ENCODE measurements at regions not wholly inside any gene's neighbourhood (a gene's known extent, or its start where the extent isn't known, plus 50 kb on each side); places are given as distances from the start of the nearest gene placed in this dataset.

- TF ChIP-seq, protein P1, sequence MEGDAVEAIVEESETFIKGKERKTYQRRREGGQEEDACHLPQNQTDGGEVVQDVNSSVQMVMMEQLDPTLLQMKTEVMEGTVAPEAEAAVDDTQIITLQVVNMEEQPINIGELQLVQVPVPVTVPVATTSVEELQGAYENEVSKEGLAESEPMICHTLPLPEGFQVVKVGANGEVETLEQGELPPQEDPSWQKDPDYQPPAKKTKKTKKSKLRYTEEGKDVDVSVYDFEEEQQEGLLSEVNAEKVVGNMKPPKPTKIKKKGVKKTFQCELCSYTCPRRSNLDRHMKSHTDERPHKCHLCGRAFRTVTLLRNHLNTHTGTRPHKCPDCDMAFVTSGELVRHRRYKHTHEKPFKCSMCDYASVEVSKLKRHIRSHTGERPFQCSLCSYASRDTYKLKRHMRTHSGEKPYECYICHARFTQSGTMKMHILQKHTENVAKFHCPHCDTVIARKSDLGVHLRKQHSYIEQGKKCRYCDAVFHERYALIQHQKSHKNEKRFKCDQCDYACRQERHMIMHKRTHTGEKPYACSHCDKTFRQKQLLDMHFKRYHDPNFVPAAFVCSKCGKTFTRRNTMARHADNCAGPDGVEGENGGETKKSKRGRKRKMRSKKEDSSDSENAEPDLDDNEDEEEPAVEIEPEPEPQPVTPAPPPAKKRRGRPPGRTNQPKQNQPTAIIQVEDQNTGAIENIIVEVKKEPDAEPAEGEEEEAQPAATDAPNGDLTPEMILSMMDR (IDR thresholded peaks at IDR 0.05; ENCODE audit: low read depth, low read length, missing control alignments) = no peak
- DNase-seq (ENCODE audit: extremely low read depth, low read depth) = no peak
- no peak overlapping the region for H3K4me3 ChIP-seq (replicated peaks; ENCODE audit: low read depth, low read length)
Measured at GRCh38 chr3:106881186-106881585, 496.1 kb upstream of the CCDC54 start.

DNA sequence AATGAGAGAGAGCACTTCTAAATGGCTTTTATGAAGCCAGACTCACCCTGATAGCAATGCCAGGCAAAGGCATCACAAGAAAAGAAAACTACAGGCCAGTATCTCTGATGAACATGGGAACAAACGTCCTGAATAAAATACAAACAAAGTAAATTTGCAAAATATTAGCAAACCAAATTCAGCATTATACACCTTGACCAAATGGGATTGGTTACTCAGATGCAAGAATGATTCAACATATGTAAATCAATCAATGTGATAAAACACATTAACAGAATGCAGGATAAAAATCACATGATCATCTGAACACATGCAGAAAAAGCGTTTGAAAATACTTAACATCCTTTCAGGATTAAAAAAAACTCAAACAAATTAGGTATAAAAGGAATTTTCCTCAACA is 494.9 kb upstream of the CCDC54 start:
- DNase-seq (ENCODE audit: extremely low read depth, low read depth) = no peak
- H3K4me3 ChIP-seq (replicated peaks; ENCODE audit: low read depth, low read length) = no peak overlapping the region
- TF ChIP-seq, protein P1 (IDR thresholded peaks at IDR 0.05; ENCODE audit: low read depth, low read length, missing control alignments) = no peak

DNA sequence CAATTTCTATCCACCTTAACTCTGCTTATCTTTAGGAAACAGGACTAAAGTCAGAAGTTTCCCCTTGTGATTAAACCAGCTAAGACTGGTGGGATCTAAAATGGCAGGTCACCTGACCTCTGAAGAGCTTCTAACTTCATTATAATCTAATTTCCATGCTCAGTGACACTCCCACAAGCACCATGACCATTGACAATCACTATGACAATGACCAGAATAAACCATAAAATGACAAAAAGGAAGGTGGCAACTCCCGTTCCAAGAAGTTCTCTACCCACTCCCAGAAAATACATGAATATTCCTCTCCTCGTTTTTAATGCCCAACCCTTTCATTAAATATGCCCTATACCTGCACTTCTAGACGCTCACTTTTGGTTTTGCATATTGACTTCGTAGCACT is 471.2 kb upstream of the CCDC54 start:
- DNase-seq (ENCODE audit: extremely low read depth, low read depth) = no peak
- no peak overlapping the region for H3K4me3 ChIP-seq (replicated peaks; ENCODE audit: low read depth, low read length)
- TF ChIP-seq, protein P1 (IDR thresholded peaks at IDR 0.05; ENCODE audit: low read depth, low read length, missing control alignments) = no peak

GRCh38 chr3:106908181-106908938 is 468.9 kb upstream of the CCDC54 start:
- no peak for DNase-seq (ENCODE audit: extremely low read depth, low read depth)
- H3K4me3 ChIP-seq (replicated peaks; ENCODE audit: low read depth, low read length) = no peak overlapping the region
- TF ChIP-seq, protein P1 (IDR thresholded peaks at IDR 0.05; ENCODE audit: low read depth, low read length, missing control alignments) = no peak

DNA sequence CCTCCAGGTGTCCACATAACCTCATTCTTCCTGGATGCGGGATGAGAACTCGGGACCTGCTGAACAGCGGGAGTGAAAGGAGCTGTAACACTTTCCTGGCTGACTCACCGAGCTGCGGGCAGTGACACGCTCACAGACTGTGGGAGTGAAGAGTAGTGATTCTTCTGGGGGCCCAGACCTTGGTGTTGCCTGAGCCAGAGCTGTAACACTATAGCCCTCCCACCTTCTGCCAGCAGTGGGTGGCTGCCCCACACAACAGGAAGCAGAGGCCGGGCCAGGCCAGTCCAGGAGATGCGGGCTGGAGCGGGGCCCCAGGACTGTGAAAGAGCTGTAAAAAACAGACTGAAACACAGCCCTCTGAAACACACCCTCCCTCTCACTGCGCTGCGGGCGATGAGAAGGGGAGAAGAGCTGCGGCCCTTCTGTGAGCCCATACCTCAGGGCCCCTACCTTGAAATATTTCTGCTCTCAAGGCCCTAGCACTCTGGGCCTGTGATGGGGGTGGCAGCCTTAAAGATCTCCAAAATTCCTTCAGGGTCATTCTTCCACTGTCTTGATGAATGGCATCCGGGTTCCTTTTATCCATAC is 464.0 kb upstream of the CCDC54 start:
- no peak overlapping the region for H3K4me3 ChIP-seq (replicated peaks; ENCODE audit: low read depth, low read length)
- no peak for DNase-seq (ENCODE audit: extremely low read depth, low read depth)
- TF ChIP-seq, protein P1 (IDR thresholded peaks at IDR 0.05; ENCODE audit: low read depth, low read length, missing control alignments) = no peak

DNA sequence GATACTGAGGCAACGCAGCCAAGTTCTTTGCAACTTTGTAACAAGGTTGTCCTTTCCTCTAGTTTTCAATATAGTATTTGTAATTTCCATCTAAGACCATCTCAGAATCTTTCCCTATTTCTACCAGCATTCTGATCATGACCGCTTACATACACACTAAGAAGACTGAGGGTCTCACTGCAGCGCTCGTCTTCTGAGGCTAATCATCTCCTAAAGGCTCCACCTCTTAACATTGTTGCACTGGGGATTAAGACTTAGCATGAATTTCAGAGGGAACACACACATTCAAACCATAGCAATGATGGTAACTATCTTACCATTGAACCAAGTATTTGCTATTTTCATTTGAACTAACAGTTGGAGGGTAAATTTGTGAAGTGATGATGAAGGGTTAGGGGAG is 463.3 kb upstream of the CCDC54 start:
- no peak for DNase-seq (ENCODE audit: extremely low read depth, low read depth)
- no peak overlapping the region for H3K4me3 ChIP-seq (replicated peaks; ENCODE audit: low read depth, low read length)
- TF ChIP-seq, protein P1 (IDR thresholded peaks at IDR 0.05; ENCODE audit: low read depth, low read length, missing control alignments) = no peak

All from HFF-Myc (cell line).